GM06990 (cell line): ENCODE measurements at regions not wholly inside any gene's neighbourhood (a gene's known extent, or its start where the extent isn't known, plus 50 kb on each side); places are given as distances from the start of the nearest gene placed in this dataset.

ENCODE experiments used
- DNase-seq: peaks from one replicate; pipeline ENCODE4 v3.0.0-alpha.2; 2011; ENCODE audit not compliant: insufficient read length; ENCODE audit errors: extremely low read depth
- H3K27me3 ChIP-seq: replicated peaks from 2 replicates; pipeline ENCODE4 v1.6.0; 2011; ENCODE audit warnings: low read length; ENCODE audit not compliant: control insufficient read depth, insufficient read depth
- H3K36me3 ChIP-seq: 2 replicates; pipeline ENCODE4 v1.5.1; 2011; ENCODE audit warnings: low read length; ENCODE audit not compliant: control insufficient read depth, insufficient read depth
- H3K4me3 ChIP-seq: replicated peaks from 2 replicates; pipeline ENCODE4 v1.5.1; 2011; ENCODE audit warnings: low read depth, mild to moderate bottlenecking, control low read depth, low read length
- CTCF ChIP-seq: IDR thresholded peaks from 2 replicates; pipeline ENCODE4 v1.5.1; 2011; ENCODE audit warnings: low read length, control low read depth, mild to moderate bottlenecking, inconsistent platforms; ENCODE audit not compliant: insufficient read depth, poor library complexity, severe bottlenecking

DNA sequence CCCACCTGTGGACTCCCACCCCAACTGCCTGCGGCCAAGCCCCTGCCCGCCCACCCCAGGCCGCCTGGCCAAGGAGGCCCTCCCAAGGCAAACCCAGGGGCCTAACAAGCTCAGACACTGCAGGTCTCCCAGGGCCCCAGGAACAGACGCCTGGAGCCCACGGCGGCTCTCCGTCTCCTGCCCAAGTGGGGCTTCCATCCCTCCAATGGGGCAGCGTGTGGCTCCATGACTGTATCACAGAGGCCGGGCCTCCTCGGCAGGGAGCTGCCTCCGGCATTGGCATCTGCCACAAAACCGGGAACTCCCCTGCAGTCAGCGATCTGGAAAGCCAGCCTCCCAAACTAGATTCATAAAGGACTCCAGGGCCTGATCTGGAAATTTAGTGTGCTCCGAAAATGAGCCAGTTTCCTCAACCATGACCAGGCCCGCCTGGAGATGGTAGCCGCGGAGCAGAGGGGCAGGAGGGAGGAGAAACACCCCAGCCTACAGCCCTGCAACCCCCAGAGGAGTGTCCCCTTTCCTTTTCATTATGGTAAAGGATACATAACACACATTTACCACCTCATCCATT lies 148.3 kb upstream of the IQSEC1 start:
- H3K27me3 ChIP-seq = peaks cover 3% of the 10 kb centered on the region
- no peak overlapping the region for H3K4me3 ChIP-seq
- no peak for DNase-seq
- no peak for TF ChIP-seq CTCF
- no peaks in the 10 kb centered on the region for H3K36me3 ChIP-seq

GRCh38 chr3:13220991-13221390 lies 147.8 kb upstream of the IQSEC1 start:
- H3K36me3 ChIP-seq = no peaks in the 10 kb centered on the region
- TF ChIP-seq CTCF = no peak
- DNase-seq = no peak
- no peak overlapping the region for H3K4me3 ChIP-seq
- peaks cover 3% of the 10 kb centered on the region for H3K27me3 ChIP-seq

DNA sequence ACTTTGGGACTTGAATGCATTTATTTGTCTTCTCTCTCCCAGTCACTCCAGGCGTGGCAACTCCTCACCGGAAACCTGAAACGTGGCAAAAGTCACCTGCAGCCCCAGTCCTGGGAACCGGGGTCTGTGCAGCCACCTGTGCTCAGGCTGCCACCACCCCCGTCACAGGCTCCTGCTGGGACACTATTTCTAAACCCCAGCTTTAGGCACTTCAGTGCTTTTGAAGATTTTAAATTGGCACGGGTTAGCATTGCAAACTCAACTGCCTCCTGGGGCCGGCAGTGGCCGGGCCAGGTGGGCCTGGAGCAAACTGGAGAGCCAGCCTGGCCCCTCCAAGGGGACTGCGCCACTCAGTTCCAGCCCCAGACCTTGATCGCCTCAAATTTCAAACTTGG lies 146.7 kb upstream of the IQSEC1 start:
- H3K36me3 ChIP-seq = no peaks in the 10 kb centered on the region
- H3K27me3 ChIP-seq = peaks cover 3% of the 10 kb centered on the region
- no peak overlapping the region for H3K4me3 ChIP-seq
- no peak for TF ChIP-seq CTCF
- DNase-seq = no peak

- no peak for TF ChIP-seq CTCF
- H3K36me3 ChIP-seq = no peaks in the 10 kb centered on the region
- DNase-seq = no peak
- peaks cover 3% of the 10 kb centered on the region for H3K27me3 ChIP-seq
- no peak overlapping the region for H3K4me3 ChIP-seq
Measured at GRCh38 chr3:13219077-13219901, 146.1 kb upstream of the IQSEC1 start.

GRCh38 chr3:13218541-13218908 lies 145.3 kb upstream of the IQSEC1 start:
- H3K4me3 ChIP-seq = no peak overlapping the region
- H3K27me3 ChIP-seq = peaks cover 3% of the 10 kb centered on the region
- TF ChIP-seq CTCF = no peak
- no peaks in the 10 kb centered on the region for H3K36me3 ChIP-seq
- DNase-seq = no peak
